Muscle of leg (tissue), 3 donors: ENCODE measurements at regions not wholly inside any gene's neighbourhood (a gene's known extent, or its start where the extent isn't known, plus 50 kb on each side); places are given as distances from the start of the nearest gene placed in this dataset.
"Not testable (repeated sequence)": the region's sequence is repeated elsewhere in the genome, so short reads cannot be mapped to it uniquely, and the experiment has no call there.

Experiments
- DNase-seq: peaks from one replicate; pipeline ENCODE4 v3.0.0; 2013
- H3K27ac ChIP-seq: one replicate; pipeline ENCODE4 v1.5.1; 2013; ENCODE audit warnings: mild to moderate bottlenecking, low read length, control low read depth
- H3K27me3 ChIP-seq: one replicate; pipeline ENCODE4 v1.6.1; 2013; ENCODE audit warnings: low read length; ENCODE audit not compliant: control insufficient read depth, insufficient read depth
- H3K36me3 ChIP-seq: one replicate; pipeline ENCODE4 v1.6.1; 2013; ENCODE audit warnings: low read length; ENCODE audit not compliant: control insufficient read depth, insufficient read depth
- H3K4me1 ChIP-seq: one replicate; pipeline ENCODE4 v1.6.1; 2013; ENCODE audit warnings: low read length; ENCODE audit not compliant: control insufficient read depth, insufficient read depth
- H3K4me3 ChIP-seq: one replicate; pipeline ENCODE4 v1.5.1; 2013; ENCODE audit warnings: low read length, control low read depth
- H3K9me3 ChIP-seq: replicated peaks from 2 replicates; pipeline ENCODE4 v1.6.1; 2013; ENCODE audit warnings: low read depth, low read length; ENCODE audit not compliant: control insufficient read depth
- WGBS: methylation state at CpG from one replicate; pipeline ENCODE4 v1.1.5; 2013; ENCODE audit warnings: missing lambda C conversion rate; ENCODE audit not compliant: insufficient coverage; 5-methylcytosine and 5-hydroxymethylcytosine counted together

GRCh38 chr17:71634376-71634775 lies 486.4 kb upstream of the SOX9 start:
- Histone ChIP-seq H3K27ac (no peak overlapping the region), H3K4me1 (no peaks in the 10 kb centered on the region), H3K36me3 (no peaks in the 10 kb centered on the region), H3K4me3 (no peak overlapping the region), H3K9me3 (no peaks in the 10 kb centered on the region), H3K27me3 (no peaks in the 10 kb centered on the region)
- no peak for DNase-seq
- WGBS: no CpG with 5 or more reads among the region's 1 CpG

GRCh38 chr17:71635187-71635586 lies 485.6 kb upstream of the SOX9 start:
- Histone ChIP-seq H3K4me1 (no peaks in the 10 kb centered on the region), H3K27ac (no peak overlapping the region), H3K9me3 (no peaks in the 10 kb centered on the region), H3K27me3 (no peaks in the 10 kb centered on the region), H3K4me3 (no peak overlapping the region), H3K36me3 (no peaks in the 10 kb centered on the region)
- whole genome bisulfite sequencing: no CpG with 5 or more reads among the region's 5 CpGs
- DNase-seq: no peak

GRCh38 chr17:71636644-71637043 lies 484.2 kb upstream of the SOX9 start:
- Histone ChIP-seq H3K9me3 (no peaks in the 10 kb centered on the region), H3K27me3 (no peaks in the 10 kb centered on the region), H3K27ac (no peak overlapping the region), H3K4me3 (no peak overlapping the region), H3K4me1 (no peaks in the 10 kb centered on the region), H3K36me3 (no peaks in the 10 kb centered on the region)
- WGBS: no CpG with 5 or more reads among the region's 1 CpG
- no peak for DNase-seq

GRCh38 chr17:71638668-71639067 lies 482.2 kb upstream of the SOX9 start:
- Histone ChIP-seq H3K9me3 (no peaks in the 10 kb centered on the region), H3K27ac (no peak overlapping the region), H3K4me3 (no peak overlapping the region), H3K27me3 (no peaks in the 10 kb centered on the region), H3K36me3 (no peaks in the 10 kb centered on the region), H3K4me1 (no peaks in the 10 kb centered on the region)
- no peak for DNase-seq
- no CpG with 5 or more reads among the region's 4 CpGs for WGBS

GRCh38 chr17:71639865-71640264 lies 481.0 kb upstream of the SOX9 start:
- H3K27me3 ChIP-seq: no peaks in the 10 kb centered on the region
- H3K36me3 ChIP-seq: no peaks in the 10 kb centered on the region
- no peak for DNase-seq
- no peak overlapping the region for H3K27ac ChIP-seq
- no peaks in the 10 kb centered on the region for H3K9me3 ChIP-seq
- H3K4me3 ChIP-seq: no peak overlapping the region
- no peaks in the 10 kb centered on the region for H3K4me1 ChIP-seq

- no CpG with 5 or more reads among the region's 2 CpGs for WGBS
- H3K4me1 ChIP-seq, H3K4me3 ChIP-seq, H3K9me3 ChIP-seq, H3K27me3 ChIP-seq, H3K36me3 ChIP-seq, DNase-seq, H3K27ac ChIP-seq: not testable (repeated sequence)
These were observed 473.9 kb upstream of the SOX9 start for GRCh38 chr17:71646890-71647289.

GRCh38 chr17:71648342-71648741 lies 472.5 kb upstream of the SOX9 start:
- H3K9me3 ChIP-seq, H3K4me1 ChIP-seq, H3K36me3 ChIP-seq, H3K4me3 ChIP-seq, H3K27me3 ChIP-seq, H3K27ac ChIP-seq, DNase-seq: not testable (repeated sequence)
- WGBS: 100% methylated on average over 1 of the region's 2 CpGs

- DNase-seq: no peak
- Histone ChIP-seq H3K36me3 (no peaks in the 10 kb centered on the region), H3K27me3 (no peaks in the 10 kb centered on the region), H3K27ac (no peak overlapping the region), H3K4me3 (no peak overlapping the region), H3K4me1 (no peaks in the 10 kb centered on the region), H3K9me3 (peaks cover 2% of the 10 kb centered on the region)
These were observed 470.9 kb upstream of the SOX9 start for GRCh38 chr17:71649941-71650350.

- H3K36me3 ChIP-seq: no peaks in the 10 kb centered on the region
- H3K4me1 ChIP-seq: no peaks in the 10 kb centered on the region
- no peaks in the 10 kb centered on the region for H3K9me3 ChIP-seq
- H3K4me3 ChIP-seq: no peak overlapping the region
- H3K27me3 ChIP-seq: no peaks in the 10 kb centered on the region
- DNase-seq: no peak
- H3K27ac ChIP-seq: no peak overlapping the region
These were observed 465.3 kb upstream of the SOX9 start for GRCh38 chr17:71655542-71655941.

GRCh38 chr17:71656964-71657858 lies 463.6 kb upstream of the SOX9 start:
- no peaks in the 10 kb centered on the region for H3K36me3 ChIP-seq
- DNase-seq: no peak
- H3K27me3 ChIP-seq: no peaks in the 10 kb centered on the region
- H3K27ac ChIP-seq: no peak overlapping the region
- H3K9me3 ChIP-seq: no peaks in the 10 kb centered on the region
- 100% methylated on average over 1 of the region's 6 CpGs for WGBS
- no peaks in the 10 kb centered on the region for H3K4me1 ChIP-seq
- no peak overlapping the region for H3K4me3 ChIP-seq

- Histone ChIP-seq H3K9me3 (no peaks in the 10 kb centered on the region), H3K4me1 (no peaks in the 10 kb centered on the region), H3K27ac (no peak overlapping the region), H3K36me3 (no peaks in the 10 kb centered on the region), H3K27me3 (no peaks in the 10 kb centered on the region), H3K4me3 (no peak overlapping the region)
- DNase-seq: no peak
- 79% methylated on average over 6 of the region's 9 CpGs for WGBS
These were observed 461.8 kb upstream of the SOX9 start for GRCh38 chr17:71658996-71659395.
